NK-92 treated with Interleukin-12 subunit alpha and Interleukin-12 subunit beta, amount 100 ng/mL, for 24 hours (cell line): ENCODE measurements at regions not wholly inside any gene's neighbourhood (a gene's known extent, or its start where the extent isn't known, plus 50 kb on each side); places are given as distances from the start of the nearest gene placed in this dataset.

Experiments used
- DNase-seq: peaks from one replicate; lab custom pipeline; 2025; lab: John Stamatoyannopoulos, UW

DNA sequence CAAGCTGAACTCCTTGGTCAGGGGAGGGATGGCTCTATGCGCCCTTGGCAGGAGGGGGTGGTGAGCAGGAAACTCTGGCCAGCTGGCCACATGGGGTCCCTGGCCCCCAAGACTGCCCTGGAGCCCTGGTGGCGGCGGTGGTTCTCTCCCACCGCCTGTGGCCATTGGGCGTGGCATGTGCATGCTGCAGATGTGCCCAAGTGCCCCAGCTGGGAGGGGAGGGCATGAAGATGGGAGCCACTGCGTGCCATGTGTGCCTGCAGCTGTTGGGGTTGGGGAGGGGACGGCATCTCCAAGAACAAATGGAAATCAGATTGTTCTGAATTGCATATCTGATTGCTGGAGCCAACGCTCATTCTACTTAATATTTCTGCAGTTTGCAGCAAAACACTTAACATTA, 115.7 kb upstream of the IGF1 start:
- DNase-seq, result no peak

DNA sequence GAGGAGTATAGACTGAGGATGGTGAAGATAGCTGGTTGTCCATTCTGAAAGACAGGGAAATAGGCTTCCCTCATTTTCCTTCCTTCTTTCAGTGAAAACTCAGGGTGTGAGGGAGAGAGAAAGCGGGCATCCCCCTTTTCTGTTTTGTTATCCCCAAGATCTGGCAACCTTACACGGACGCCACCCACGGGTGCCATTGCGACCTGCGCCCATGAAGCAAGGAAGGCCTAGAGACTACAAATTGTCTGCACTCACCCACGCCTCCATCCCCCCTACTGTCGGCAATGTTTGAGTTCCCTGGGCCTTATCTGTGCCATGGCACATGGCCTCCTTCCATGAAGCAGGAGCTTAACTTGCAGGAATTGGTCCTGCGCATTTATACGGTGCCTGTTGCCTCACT, 115.0 kb upstream of the IGF1 start:
- DNase-seq, result no peak

DNA sequence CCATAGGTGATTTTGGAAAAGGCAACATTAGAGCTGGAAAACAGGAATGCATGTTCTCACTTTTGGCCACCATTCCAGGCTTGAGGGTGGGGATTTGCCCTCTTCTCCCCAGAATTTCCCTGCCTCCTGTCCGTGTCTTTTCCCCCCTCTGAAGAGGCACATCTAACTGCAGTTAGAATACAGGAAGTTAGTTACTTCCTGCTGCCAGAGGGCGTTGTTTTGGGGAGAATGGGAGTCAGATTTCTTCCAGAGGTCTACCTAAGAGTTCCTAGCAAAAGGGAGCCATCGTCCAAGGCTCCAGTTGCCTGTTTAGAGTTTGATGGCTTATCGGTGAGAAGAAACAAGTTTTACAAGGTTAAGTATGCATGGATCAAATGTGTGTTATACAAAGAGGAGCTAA, 112.8 kb upstream of the IGF1 start:
- no peak for DNase-seq

DNA sequence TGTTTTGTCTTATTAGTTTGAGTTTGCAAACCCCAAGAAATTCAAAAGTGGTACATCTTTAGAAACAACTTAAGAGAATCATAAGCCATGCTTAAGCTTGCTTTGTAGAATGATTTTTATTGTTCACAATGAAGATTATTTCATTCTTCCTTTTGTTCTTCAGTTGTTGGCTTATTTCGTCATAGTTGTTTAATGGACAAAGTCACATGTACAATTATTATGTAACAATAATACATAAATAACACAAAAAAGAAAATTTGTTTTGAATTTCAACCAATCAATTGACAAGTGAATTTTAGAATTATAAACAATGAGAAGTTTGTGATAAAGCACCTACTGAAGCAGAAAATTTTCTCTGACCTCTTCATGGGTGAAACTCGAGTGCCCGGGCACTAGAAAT, 111.8 kb upstream of the IGF1 start:
- no peak for DNase-seq

DNA sequence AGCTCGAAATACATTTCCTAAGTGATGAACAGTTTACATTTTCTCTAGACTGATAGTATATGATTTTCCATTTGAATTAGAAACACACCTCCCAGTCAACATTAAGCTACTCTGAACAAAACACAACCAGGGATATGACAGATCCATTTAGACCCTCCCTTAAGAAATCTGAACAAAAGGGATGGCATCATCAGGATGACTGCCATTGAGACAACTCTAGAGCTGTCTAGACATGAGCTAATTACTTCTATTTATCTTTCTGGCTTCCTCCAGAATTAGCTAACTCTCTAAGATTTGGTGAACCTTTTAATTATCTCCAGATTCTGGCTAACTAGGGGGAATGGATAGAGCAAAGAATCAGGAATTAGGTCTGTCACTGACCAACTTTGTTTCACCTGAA, 92.9 kb upstream of the IGF1 start:
- no peak for DNase-seq

DNA sequence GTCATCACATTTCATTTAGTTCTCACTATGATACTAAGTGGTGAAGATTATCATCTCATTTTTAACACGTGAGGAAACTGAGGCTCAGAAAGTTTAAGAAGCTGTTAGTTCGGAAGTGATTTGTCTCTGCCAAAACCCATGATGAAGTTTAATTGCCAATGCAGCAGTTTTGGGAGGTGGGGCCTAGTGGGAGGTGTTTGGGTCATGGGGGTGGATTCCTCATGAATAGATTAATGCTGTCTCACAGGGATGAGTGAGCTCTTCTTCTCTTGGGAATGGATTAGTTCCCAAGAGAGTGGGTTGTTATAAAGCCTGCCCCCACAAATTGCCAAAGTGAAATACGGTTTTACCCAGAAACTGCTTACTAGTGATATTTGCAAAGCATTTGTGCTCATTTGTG, 91.5 kb upstream of the IGF1 start:
- DNase-seq, result no peak

DNA sequence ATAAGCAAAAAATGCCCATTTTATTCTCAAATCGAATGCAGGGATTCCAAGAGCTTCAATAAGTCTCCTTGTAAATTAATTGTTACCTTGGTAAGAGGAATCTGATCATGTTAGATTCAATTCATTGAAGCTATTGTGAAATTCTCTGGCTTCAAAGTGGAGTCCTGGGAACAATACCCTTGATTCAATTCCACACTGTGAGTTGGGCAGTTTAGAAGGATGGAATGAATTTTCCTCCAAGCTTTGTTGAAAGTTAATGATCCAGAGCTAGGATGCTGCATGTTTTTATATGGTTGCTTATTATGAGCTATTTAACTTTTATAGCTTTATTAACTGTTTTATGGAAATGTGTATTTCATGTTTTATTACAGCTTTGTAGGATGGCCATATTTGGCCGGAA, 89.9 kb upstream of the IGF1 start:
- DNase-seq, result no peak

DNA sequence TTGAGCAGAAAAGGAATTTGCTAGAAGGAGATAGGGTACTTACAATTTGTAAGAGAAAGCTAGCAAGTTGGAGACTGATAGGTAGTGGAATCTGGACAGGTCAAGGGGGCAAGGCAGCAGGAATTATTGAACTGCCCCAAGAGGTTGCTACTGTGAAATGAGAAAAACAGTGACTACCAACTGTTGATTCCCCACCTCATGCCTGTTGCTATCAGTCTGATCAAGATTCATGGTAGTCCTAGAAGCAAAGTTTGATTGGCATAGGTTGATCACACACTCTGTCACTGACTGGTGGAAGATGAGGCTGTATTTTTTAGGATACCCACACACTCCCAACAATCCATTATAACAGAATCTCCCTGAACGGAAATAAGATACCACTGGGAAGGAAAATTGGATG, 89.4 kb upstream of the IGF1 start:
- no peak for DNase-seq

DNA sequence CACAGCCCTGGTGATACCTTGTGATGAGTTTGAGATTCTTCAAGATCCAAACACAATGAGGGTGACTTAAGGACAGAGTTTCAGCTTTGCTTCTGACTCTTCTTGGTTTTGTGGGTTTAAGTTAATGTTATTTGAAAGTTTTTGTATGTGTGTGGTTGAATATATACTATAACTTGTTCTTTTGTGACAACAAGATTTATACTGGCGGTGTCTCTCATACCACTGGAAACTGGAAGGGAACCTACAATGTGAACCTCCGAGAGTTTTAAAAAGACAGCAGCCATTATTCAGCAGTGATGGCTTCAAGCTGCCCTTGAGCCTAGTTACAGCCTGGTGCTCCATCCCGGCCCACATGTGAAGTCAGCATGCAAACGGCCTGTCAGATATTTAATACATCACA, 87.9 kb upstream of the IGF1 start:
- no peak for DNase-seq

DNA sequence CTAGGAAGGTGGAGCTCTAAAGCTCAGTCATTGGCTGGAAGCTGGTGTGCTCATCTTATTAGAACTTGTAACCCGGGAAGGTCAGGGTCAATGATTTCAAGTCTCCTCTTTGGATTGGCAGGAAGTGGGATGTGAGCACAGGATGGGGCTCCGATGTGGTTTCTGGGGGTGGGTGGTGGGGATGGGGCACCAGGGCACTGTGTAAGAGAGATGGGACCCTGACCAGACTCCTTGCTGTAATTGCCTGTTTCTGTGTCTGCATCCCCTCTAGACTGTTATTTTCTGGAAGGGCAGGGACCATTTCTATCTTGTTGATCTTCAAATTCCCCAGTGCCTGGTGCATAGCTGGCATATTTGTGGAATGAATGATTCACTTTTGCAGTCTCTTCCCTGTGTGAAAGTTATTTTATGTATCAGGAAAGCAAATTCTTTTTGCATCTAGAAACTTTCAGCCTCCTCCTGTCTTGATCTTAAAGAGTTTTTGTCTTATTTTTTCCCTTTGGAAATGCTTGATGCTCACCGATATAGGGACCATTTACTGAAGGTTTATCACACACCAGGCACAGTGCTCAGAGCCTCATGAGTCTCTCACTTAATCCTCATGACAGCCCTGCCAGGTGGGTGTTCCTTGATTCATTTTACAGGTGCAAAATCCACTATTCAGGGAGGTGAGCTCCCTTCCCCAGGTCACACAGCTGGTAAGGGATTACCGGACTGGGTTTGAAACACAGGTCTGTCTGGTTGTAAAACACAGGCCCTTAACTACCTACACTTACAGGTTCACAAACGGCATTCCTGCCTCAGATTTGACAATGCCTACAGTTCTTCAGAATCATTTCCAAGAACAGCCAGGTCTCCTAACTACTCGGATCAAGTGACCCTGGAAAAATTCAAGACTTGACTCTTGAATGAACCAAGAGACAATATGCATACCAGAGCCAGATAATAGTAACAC, 86.9 kb upstream of the IGF1 start:
- no peak for DNase-seq

DNA sequence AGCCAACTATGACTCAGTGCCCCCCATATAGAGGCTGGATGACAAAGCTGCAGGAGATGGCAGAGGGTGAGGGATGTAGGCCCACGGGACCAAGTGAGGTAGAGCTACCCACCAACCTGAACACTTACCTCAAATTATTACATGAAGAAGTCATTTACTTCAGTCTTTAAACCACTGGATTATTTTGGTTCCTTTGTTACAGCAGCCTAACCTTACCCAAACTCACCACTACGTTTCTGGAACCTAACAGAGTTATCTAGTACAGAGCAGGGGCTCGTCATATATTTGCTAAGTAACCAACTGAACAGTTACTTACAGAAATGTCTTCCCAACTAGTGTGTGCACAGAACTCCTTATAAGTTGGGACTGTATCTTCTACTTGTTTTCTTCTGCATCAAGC, 85.2 kb upstream of the IGF1 start:
- no peak for DNase-seq

DNA sequence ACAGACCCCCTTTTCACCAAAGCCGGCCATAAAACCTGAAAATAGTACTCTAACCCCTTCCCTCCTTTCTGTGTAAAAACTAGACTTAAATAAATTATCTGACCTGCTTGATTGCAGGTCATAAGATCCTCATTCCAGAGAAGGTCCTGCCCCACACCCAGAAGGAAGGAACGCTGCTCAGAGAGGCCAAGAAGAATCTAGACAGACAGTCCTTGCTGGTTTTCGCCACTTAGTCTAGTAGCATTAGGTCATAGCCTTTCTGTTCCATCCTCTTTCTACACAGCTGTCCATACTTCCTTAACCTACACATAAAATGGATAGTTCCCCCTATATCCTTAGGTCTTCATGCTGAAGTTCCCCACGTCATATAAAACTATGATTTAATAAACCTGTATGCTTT, 83.7 kb upstream of the IGF1 start:
- no peak for DNase-seq

DNA sequence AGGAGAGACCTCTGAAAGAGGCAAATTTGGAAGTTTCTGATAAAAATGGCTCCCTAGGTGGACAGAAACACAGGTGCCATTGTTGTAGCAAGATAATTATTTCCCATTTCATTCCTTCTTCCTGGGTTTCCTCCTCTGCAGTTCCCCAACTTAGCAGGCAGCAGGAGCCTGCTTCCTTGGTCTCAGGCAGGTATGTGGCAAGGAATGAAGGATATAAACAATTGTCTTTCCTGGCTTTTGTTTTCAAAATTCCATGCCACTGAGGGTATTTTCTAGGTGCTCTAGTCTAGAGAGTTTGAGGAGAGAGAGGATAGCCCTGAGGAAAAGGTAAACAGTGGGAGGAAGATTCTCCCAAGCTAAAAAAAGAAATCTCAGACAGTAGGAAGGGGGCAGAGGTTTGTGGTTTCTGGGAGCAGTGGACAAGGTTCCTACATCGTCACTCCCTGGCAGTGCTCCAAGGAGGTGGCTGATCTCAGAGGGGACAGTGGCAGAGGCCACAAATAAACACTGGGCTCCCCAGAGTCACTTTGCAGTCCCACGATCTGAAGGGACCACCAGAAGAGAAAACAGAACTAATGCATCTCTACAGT, 82.6 kb upstream of the IGF1 start:
- DNase-seq, result no peak

DNA sequence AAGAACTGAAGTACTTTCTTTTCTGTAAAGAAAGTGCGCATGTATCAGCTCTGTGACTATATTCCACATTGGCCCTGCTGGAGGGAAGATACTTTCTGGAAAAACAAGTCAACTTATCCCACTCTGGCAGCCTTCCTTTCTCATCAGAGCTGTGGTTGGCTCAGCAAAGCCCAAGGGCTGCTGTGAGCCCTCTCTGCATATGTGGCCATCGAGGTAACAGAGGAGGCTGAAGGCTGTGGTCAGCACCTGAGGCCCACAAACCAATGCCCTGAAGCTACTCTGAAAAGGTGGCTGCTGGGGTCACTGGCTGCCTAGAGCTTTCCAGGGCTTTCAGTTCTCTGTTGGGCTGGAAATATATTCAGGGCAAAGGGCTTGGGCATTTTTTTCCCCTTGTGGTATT, 70.8 kb upstream of the IGF1 start:
- no peak for DNase-seq

DNA sequence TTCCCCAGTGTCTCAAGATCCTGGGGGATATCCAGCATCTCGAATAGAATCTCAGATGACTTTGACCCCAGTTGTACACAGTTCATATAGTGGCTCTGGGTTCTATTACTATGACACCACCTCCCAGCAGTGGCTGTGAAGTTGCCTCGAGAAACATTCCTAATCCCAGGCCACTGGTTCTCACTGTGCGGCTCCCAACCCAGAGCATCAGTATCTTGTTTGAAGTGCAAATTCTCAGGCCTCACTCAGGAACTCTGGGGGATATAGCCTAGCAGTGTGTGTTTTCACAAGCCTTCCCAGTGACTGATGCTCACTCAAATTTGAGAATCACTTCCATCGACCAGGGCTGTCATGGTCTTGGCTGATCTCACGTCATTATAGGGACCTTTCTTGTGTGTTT, 69.3 kb upstream of the IGF1 start:
- DNase-seq, result no peak

DNA sequence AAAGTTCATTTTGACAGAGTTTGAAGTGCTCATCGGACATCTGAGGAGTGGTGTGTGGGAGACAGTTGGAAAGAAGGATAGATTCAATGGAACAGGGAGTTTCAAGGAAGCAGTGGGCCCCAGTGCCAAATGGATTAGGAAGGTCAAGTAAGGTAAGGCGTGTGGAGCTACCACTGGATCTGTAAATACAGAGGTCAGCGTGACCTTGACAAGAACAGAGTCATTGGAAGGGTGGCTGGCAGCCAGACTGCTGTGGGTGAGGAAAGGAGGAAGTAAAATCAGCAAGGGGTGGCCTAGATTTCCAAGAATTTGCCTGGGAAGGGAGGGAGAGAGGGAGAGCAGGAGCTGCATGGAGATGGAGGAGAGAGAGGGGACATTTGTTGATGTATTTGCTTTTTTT, 68.2 kb upstream of the IGF1 start:
- DNase-seq, result no peak

DNA sequence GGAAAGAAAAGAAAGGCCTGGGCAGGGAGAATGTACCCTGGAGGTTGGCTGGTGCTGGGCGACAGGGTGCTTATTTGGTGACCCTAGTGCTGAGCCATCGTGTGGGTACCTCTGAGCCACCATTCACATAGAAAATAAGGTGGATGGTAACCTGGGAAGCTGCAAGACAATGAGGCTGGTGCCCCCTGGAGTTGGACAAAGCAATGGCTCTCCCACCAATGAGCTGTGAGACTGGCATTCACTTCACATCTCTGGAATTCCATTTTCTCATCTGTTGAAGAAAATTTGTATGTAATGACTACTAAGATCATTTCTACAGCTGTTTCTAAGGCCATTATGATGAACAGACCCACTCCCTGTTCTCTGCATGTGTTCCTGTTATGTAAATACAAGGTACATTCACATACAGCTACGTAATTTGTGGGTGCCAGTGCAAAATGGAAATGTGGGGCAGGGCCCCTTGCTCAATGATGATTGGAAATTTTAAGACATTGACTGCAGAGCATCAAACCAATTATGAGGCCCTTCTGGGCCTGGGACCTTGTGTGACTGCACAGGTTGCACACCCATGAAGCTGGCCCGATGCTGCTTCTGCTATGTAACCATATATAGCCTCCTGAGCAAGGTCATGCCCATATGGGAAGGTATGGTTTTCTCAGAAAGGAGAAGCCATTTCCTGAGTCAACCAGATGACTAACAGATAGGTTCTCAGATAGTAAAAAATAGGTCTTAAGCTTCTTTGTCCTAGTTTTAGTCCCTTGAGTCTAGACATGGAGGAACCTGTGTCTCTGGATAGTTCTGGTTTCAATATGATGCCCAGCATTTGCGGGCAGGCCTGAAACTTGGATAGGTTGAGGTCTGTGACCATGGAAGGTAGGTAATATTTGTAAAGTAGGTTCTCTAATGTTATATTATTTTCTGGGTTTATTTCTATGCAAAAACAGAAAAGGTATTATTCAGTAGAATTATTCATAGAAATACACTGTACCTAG, 63.4 kb upstream of the IGF1 start:
- peak; percentile 4 for DNase-seq

DNA sequence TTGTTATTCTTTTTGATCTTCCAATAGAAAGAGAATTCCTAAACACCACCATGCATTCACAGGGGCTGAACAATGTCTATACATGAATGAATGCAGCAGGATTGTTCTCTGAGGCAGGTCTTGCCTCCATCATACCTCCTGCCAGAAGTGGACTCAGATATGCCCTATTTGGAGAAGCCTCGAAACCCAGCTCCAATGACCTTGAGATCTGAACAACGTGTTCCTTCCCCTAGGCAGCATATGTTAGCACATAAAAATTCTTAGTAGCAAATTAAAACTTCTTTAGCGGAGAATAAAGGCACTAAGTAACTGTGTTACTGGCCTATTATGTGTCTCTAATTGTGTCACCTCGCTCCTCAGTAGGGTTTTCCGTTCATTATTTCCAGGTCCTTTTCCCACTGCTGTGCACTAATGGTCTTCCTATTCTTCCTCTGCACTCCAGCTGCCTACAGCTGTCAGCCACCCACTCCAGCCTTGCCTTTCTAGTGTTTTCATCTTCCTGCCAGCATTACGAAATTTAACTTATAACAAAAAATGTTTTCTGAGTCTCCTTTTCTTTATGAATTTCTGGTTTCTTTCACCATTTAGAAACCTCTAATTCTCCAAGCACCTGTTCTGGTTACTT, 62.6 kb upstream of the IGF1 start:
- no peak for DNase-seq

DNA sequence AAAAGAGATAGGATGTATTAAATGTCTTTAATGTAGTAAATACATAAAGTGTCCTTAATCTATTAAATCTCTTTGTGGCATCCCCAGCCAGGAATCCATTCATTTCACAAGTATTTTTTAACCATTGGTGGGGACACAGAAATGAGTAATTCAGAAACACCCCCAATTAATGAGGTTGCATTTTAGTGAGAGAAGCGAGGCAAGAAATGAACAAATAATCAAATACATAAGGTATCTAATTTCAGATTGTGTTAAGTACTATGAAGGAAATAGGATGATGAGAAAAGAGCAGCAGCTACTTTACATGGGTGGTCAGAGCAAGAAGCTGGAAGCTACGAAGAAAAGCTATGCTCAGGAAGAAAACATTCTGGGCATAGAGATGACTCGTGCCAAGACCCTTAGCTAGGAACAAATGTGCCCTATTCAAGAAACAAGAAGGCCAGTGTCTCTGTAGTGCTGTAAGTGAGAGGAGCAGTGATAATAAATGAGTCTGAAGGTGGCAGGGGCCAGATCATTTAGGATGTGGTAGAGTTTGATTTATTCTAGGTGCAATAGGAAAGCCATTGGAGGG, 60.5 kb upstream of the IGF1 start:
- no peak for DNase-seq

DNA sequence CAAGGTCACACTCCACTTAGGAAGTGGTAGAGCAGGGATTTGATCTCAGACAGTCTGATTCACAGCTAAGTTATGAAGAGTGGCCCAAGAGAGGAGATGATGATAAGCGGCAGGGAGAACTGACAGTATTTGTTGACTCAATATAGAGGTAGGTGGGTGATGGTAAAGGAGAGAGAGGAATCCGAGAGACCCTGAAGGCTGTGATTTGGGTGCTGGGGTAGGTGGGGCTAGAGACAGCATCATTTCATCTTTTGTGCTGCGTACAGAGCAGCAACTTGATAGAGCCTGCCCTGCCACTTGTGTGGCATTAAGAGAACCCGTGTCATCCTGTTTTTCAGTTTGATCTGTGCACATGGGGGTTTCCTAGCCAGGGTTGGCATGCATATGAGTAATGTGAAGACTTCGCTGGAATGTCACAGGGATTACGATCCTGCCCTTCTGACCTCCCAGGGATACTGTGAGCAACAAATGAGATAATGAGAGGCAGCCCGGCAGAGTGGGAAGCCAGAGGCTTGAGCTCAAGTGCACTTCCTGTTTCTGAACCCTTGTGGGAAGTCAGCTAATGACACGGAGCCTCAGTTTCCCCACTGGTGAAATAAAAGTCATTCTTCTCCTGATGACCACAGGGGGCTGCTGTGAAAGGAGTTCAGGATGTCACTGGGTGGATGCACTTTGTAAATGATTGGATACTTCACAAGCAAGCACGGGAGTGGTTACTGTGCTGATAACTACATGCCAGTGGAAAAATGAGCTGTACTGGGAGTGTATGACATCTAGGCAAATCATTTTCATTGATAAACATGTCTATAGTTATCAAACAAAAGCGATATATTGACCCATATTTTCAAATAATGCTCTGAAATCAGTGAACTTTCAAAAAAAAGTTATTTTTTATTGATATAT, 59.5 kb upstream of the IGF1 start:
- DNase-seq, result no peak

DNA sequence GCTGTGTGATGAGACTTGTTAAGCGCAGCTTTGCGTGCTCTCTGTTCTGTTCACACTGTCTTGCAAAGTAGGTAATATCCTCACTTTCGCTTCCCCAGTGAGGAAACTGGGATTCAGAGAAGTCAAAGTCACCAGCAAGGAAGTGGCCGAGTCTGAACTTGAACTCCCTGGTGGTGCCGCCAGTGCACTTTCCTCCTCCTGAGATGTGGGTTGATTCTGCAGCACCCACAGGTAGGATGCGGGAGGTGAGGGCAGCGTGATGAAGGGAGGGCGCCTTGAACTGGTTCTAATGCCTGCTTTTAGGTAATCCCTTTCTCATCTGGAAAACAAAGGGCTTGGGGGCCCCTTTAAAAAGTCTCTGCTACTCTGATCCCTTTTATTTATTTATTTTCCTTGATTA, 54.9 kb upstream of the IGF1 start:
- no peak for DNase-seq
